Heart left ventricle (tissue), 13 donors: ENCODE measurements at regions not wholly inside any gene's neighbourhood (a gene's known extent, or its start where the extent isn't known, plus 50 kb on each side); places are given as distances from the start of the nearest gene placed in this dataset.

Source experiments
- POLR2A ChIP-seq, 2 donors: fragments of 450-650 bp; IDR thresholded peaks; one replicate each; pipeline ENCODE4 v1.6.1; 2017; ENCODE audit warnings: antibody characterized with exemption in 2 of 2, mild to moderate bottlenecking in 2 of 2, moderate library complexity in 2 of 2
- TF ChIP-seq, protein P1 (sequence below), 12 donors: fragments of 200-600 bp; sonication (generic) in 4 of 12; IDR thresholded peaks; one replicate each; pipeline versions ENCODE4 v1.5.0 to v1.8.0; 2018 to 2022; ENCODE audit warnings: antibody characterized with exemption in 12 of 12, mild to moderate bottlenecking in 5 of 12
- donor health status: ischemic (EF 13 %, LVEDD 7.1; RV severe dilation, severe dysfunction).
- donor health status: DM: no; HTN: yes; CAD: no.
- donor health status: DM: no; HTN: no; CAD: no.
- donor health status: ischemic (EF 25% LVEDD 6.9; RV normal size, moderate dysfunction).
- donor health status: ischemic (EF 25% LVEDD 5.7; RV mildly dilated, moderate dysfunction).
- donor health status: ischemic (EF 35%, LVEDD 5.7; RV mildly dilated, moderate dysfunction).
- donor health status: nonischemic (EF 11% LVEDD 7.7; RV severe dilation, severe dysfunction).
- donor health status: DM: yes; HTN: yes; CAD: no.
- donor health status: PGD.
- donor health status: ischemic (EF 29% LVEDD 5.4; RV normal size, mild dysfunction).
- donor health status: nonischemic (EF 23%, LVEDD 6.1; RV moderate dilation, normal function).

DNA sequence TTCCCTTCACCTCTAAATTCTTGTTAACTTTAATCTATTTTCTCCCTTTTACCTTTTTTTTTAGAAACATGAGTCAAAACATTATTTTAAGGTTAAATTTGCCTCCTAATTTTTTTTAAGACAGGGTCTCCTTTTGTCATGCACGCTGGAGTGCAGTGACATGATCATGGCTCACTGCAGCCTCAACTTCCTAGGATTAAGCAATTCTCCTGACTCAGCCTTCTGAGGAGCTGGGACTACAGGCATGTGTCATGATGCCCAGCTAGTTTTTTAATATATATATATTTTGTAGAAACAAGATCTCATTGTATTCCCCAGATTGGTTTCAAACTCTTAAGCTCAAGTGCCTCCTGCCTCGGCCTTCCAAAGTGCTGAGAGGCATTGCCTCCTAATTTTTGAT, 424.7 kb upstream of the FAM174A start:
- TF ChIP-seq, protein P1, sequence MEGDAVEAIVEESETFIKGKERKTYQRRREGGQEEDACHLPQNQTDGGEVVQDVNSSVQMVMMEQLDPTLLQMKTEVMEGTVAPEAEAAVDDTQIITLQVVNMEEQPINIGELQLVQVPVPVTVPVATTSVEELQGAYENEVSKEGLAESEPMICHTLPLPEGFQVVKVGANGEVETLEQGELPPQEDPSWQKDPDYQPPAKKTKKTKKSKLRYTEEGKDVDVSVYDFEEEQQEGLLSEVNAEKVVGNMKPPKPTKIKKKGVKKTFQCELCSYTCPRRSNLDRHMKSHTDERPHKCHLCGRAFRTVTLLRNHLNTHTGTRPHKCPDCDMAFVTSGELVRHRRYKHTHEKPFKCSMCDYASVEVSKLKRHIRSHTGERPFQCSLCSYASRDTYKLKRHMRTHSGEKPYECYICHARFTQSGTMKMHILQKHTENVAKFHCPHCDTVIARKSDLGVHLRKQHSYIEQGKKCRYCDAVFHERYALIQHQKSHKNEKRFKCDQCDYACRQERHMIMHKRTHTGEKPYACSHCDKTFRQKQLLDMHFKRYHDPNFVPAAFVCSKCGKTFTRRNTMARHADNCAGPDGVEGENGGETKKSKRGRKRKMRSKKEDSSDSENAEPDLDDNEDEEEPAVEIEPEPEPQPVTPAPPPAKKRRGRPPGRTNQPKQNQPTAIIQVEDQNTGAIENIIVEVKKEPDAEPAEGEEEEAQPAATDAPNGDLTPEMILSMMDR (IDR thresholded peaks at IDR 0.05) = no peak
- TF ChIP-seq POLR2A (IDR thresholded peaks at IDR 0.05) = no peak
